ENCODE measurements at regions not wholly inside any gene's neighbourhood (a gene's known extent, or its start where the extent isn't known, plus 50 kb on each side); places are given as distances from the start of the nearest gene placed in this dataset.
A peak's percentile ranks its signal among the peaks of the same experiment; 100 is the strongest.

- TF ChIP-seq, protein P1, sequence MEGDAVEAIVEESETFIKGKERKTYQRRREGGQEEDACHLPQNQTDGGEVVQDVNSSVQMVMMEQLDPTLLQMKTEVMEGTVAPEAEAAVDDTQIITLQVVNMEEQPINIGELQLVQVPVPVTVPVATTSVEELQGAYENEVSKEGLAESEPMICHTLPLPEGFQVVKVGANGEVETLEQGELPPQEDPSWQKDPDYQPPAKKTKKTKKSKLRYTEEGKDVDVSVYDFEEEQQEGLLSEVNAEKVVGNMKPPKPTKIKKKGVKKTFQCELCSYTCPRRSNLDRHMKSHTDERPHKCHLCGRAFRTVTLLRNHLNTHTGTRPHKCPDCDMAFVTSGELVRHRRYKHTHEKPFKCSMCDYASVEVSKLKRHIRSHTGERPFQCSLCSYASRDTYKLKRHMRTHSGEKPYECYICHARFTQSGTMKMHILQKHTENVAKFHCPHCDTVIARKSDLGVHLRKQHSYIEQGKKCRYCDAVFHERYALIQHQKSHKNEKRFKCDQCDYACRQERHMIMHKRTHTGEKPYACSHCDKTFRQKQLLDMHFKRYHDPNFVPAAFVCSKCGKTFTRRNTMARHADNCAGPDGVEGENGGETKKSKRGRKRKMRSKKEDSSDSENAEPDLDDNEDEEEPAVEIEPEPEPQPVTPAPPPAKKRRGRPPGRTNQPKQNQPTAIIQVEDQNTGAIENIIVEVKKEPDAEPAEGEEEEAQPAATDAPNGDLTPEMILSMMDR (IDR thresholded peaks at IDR 0.05; ENCODE audit: borderline replicate concordance, extremely low read depth, insufficient read depth), result no peak
- Histone ChIP-seq H3K4me3 (ENCODE audit: low read length in 3 of 3) (no peak overlapping the region), H3K27ac (ENCODE audit: low read depth in 2 of 2, low read length in 2 of 2) (no peak overlapping the region), H3K9ac (ENCODE audit: low read length in 3 of 3) (no peak overlapping the region), H3K4me1 (ENCODE audit: control insufficient read depth in 2 of 3, insufficient read depth in 2 of 3, low read depth in 1 of 3, low read length in 3 of 3) (no peaks in the 10 kb centered on the region), H3K27me3 (ENCODE audit: control insufficient read depth, insufficient read depth, low read length) (no peaks in the 10 kb centered on the region), H3K36me3 (ENCODE audit: control insufficient read depth in 2 of 3, insufficient read depth in 3 of 3, low read length in 3 of 3) (no peaks in the 10 kb centered on the region), H3K9me3 (ENCODE audit: control insufficient read depth in 2 of 3, insufficient read depth in 1 of 3, low read length in 3 of 3) (no peaks in the 10 kb centered on the region)
- no peak for FAIRE-seq
- intact Hi-C loops (cut with DNase I), result no loop called here
- DNase-seq, result no peak
These were observed 694.2 kb downstream of the EPHA4 start for GRCh38 chr2:220877897-220878296.

GRCh38 chr2:220880623-220881596, 691.2 kb downstream of the EPHA4 start:
- Histone ChIP-seq H3K27ac (ENCODE audit: low read depth in 2 of 2, low read length in 2 of 2) (no peak overlapping the region), H3K9ac (ENCODE audit: low read length in 3 of 3) (no peak overlapping the region), H3K9me3 (ENCODE audit: control insufficient read depth in 2 of 3, insufficient read depth in 1 of 3, low read length in 3 of 3) (no peaks in the 10 kb centered on the region), H3K36me3 (ENCODE audit: control insufficient read depth in 2 of 3, insufficient read depth in 3 of 3, low read length in 3 of 3) (no peaks in the 10 kb centered on the region), H3K4me1 (ENCODE audit: control insufficient read depth in 2 of 3, insufficient read depth in 2 of 3, low read depth in 1 of 3, low read length in 3 of 3) (no peaks in the 10 kb centered on the region), H3K4me3 (ENCODE audit: low read length in 3 of 3) (no peak overlapping the region), H3K27me3 (ENCODE audit: control insufficient read depth, insufficient read depth, low read length) (no peaks in the 10 kb centered on the region)
- DNase-seq (peak in 2 of 5 donors; percentile 79 to 94), FAIRE-seq (no peak)
- TF ChIP-seq, protein P1 (IDR thresholded peaks at IDR 0.05; ENCODE audit: borderline replicate concordance, extremely low read depth, insufficient read depth), result no peak
- intact Hi-C loops (cut with DNase I), result no loop called here

DNA sequence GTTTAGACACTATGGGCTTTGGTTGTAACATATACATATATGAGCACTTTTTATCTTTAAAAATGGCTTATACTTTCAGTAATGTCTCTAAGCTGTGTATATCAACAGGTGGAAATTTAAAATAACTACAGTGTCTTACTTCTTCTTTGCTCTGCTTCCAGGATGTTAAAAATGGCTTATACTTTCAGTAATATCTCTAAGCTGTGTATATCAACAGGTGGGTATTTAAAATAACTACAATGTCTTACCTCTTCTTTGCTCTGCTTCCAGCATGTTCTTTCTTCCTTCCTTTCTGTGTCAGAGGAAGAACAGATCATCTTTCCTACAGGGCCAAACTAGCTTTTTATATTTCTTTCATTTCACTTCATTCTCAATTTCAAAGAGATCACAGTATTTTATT, 689.6 kb downstream of the EPHA4 start:
- Histone ChIP-seq H3K9me3 (ENCODE audit: control insufficient read depth in 2 of 3, insufficient read depth in 1 of 3, low read length in 3 of 3) (no peaks in the 10 kb centered on the region), H3K4me3 (ENCODE audit: low read length in 3 of 3) (no peak overlapping the region), H3K27ac (ENCODE audit: low read depth in 2 of 2, low read length in 2 of 2) (no peak overlapping the region), H3K36me3 (ENCODE audit: control insufficient read depth in 2 of 3, insufficient read depth in 3 of 3, low read length in 3 of 3) (no peaks in the 10 kb centered on the region), H3K27me3 (ENCODE audit: control insufficient read depth, insufficient read depth, low read length) (no peaks in the 10 kb centered on the region), H3K4me1 (ENCODE audit: control insufficient read depth in 2 of 3, insufficient read depth in 2 of 3, low read depth in 1 of 3, low read length in 3 of 3) (no peaks in the 10 kb centered on the region), H3K9ac (ENCODE audit: low read length in 3 of 3) (no peak overlapping the region)
- TF ChIP-seq, protein P1 (IDR thresholded peaks at IDR 0.05; ENCODE audit: borderline replicate concordance, extremely low read depth, insufficient read depth), result no peak
- DNase-seq (no peak), FAIRE-seq (no peak)
- intact Hi-C loops (cut with DNase I), result no loop called here

All from kidney (tissue), 13 donors.